Choroid plexus epithelial cell (primary cell): ENCODE measurements at regions not wholly inside any gene's neighbourhood (a gene's known extent, or its start where the extent isn't known, plus 50 kb on each side); places are given as distances from the start of the nearest gene placed in this dataset.

Source experiments
- DNase-seq: peaks from one replicate; pipeline ENCODE4 v3.0.0-alpha.2; 2010; ENCODE audit warnings: low read depth
- H3K4me3 ChIP-seq: 2 replicates; pipeline ENCODE4 v1.5.1; 2011; ENCODE audit warnings: low read depth, mild to moderate bottlenecking, control low read depth, low read length, moderate library complexity
- CTCF ChIP-seq: conservative IDR thresholded peaks from 2 replicates; pipeline ENCODE4 v1.5.1; 2011; ENCODE audit warnings: low read depth, mild to moderate bottlenecking, control low read depth, inconsistent platforms, low read length, moderate library complexity

DNA sequence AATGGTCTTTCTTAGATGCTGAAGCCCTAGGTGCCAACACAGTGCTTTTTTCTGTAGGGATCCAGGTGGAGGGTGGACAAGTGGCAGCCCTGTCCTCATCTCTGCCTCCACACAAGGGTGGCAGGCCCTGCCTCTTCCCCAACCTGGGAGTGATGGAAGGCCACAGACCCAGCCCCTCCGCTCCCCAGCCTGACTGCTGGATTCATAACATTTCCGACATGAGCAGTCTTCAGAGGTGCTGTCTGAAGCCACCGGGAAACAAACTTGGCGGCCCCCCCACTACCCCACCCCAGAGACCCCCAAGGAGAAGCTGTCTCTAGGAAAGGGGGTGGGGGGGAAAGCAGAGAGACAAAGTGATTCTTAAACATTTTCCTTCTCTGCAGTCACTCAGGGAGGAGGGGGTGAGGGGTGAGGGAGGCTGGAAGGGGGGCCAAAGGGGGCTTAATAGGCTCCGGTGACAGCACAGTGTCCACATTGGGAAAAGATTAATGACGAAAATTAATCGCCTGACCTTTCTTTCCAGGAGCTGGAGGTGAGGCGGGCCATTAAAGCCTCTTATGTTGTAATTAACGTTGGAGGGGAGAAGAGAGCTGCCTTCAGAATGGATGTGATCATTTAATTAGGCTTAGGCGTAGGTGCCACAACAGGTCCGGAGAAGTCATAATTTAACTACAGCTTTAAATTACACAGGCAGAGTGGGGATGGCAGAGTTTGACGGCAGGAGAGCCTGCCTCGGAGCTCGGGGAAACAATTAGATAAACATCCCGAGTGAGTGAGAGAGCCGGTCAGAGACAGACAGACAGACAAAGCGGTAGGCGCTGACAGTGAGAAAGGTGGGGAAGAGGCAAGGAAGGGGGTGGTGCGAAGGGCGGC is 76.8 kb upstream of the FOXP4 start:
- DNase-seq = no peak
- H3K4me3 ChIP-seq = peak overlapping the region; percentile 40
- TF ChIP-seq CTCF = no peak

DNA sequence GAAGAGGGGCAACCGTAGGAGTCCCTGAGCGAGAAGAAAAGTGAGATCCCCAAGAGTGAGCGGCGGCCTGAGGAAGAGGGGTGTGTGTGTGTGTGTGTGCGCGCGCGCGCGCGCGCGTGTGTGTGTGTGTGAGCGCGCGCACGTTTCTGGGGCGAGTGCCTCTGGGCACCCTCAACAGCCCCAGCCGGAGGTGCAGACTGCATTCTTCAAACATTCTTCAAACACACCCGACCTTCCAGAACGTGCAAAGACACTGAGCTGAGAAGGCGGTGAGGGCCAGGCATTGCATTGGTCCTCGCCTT is 76.2 kb upstream of the FOXP4 start:
- no peak for TF ChIP-seq CTCF
- peak; percentile 65 for DNase-seq
- peak overlapping the region; percentile 40 for H3K4me3 ChIP-seq

- H3K4me3 ChIP-seq = peak overlapping the region; percentile 40
- DNase-seq = peak; percentile 71
- TF ChIP-seq CTCF = no peak
Measured at GRCh38 chr6:41470331-41471063, 75.7 kb upstream of the FOXP4 start.

- no peak for DNase-seq
- no peak overlapping the region for H3K4me3 ChIP-seq
- TF ChIP-seq CTCF = no peak
Measured at GRCh38 chr6:41471064-41471895, 74.9 kb upstream of the FOXP4 start.

- no peak overlapping the region for H3K4me3 ChIP-seq
- DNase-seq = no peak
- no peak for TF ChIP-seq CTCF
Measured at GRCh38 chr6:41474213-41474933, 71.8 kb upstream of the FOXP4 start.

GRCh38 chr6:41475164-41475563 is 71.0 kb upstream of the FOXP4 start:
- no peak for DNase-seq
- TF ChIP-seq CTCF = no peak
- no peak overlapping the region for H3K4me3 ChIP-seq
